SH-SY5Y (cell line): ENCODE measurements at regions not wholly inside any gene's neighbourhood (a gene's known extent, or its start where the extent isn't known, plus 50 kb on each side); places are given as distances from the start of the nearest gene placed in this dataset.

ENCODE experiments used
- GATA2 ChIP-seq: IDR thresholded peaks from 2 replicates; pipeline ENCODE4 v1.6.1; 2011; ENCODE audit warnings: mild to moderate bottlenecking, low read depth, low read length
- GATA3 ChIP-seq: IDR thresholded peaks from 2 replicates; pipeline ENCODE4 v1.6.1; 2011; ENCODE audit warnings: low read depth, mild to moderate bottlenecking, low read length, moderate library complexity

DNA sequence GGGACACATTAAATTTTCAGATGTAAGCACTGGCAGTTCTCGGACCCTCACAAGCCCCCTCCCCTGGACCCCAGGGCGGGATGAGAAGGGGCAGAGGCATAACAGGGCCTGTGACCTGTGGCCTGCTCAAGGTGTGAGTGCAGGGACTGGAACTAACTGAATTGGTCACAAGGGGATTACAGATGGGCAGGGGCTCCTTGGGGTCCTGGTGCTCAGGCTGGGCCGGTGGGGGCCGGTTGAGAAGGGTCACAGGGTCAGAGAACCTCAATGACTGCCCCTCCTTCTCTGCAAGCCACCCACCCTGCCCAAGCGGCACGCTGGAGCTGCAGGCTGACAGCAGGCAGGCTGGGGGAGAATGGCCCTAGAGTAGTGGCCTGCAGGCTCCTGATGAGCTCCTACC is 80.8 kb upstream of the PCBD1 start:
- TF ChIP-seq GATA2, result no peak
- TF ChIP-seq GATA3, result no peak
